ENCODE measurements at regions not wholly inside any gene's neighbourhood (a gene's known extent, or its start where the extent isn't known, plus 50 kb on each side); places are given as distances from the start of the nearest gene placed in this dataset.
"Not testable (repeated sequence)": the region's sequence is repeated elsewhere in the genome, so short reads cannot be mapped to it uniquely, and the experiment has no call there.

DNA sequence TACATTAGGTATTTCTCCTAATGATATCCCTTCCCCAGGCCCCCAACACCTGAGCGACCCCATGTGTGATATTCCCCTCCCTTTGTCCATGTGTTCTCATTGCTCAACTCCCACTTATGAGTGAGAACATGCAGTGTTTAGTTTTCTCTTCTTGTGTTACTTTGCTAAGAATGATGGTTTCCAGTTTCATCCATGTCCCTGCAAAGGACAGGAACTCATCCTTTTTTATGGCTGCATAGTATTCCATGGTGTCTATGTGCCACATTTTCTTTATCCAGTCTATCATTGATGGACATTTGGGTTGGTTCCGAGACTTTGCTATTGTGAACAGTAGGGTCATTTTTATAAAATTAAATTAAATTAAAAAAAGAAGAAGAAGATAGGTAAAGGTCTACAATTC is 187.3 kb upstream of the PFKP start:
- TF ChIP-seq, protein P1, sequence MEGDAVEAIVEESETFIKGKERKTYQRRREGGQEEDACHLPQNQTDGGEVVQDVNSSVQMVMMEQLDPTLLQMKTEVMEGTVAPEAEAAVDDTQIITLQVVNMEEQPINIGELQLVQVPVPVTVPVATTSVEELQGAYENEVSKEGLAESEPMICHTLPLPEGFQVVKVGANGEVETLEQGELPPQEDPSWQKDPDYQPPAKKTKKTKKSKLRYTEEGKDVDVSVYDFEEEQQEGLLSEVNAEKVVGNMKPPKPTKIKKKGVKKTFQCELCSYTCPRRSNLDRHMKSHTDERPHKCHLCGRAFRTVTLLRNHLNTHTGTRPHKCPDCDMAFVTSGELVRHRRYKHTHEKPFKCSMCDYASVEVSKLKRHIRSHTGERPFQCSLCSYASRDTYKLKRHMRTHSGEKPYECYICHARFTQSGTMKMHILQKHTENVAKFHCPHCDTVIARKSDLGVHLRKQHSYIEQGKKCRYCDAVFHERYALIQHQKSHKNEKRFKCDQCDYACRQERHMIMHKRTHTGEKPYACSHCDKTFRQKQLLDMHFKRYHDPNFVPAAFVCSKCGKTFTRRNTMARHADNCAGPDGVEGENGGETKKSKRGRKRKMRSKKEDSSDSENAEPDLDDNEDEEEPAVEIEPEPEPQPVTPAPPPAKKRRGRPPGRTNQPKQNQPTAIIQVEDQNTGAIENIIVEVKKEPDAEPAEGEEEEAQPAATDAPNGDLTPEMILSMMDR (IDR thresholded peaks at IDR 0.05), result not testable (repeated sequence)
- not testable (repeated sequence) for TF ChIP-seq POLR2A (IDR thresholded peaks at IDR 0.05)
